Stomach (tissue), 8 donors: ENCODE measurements at regions not wholly inside any gene's neighbourhood (a gene's known extent, or its start where the extent isn't known, plus 50 kb on each side); places are given as distances from the start of the nearest gene placed in this dataset.

Experiments
- DNase-seq, 2 donors: peaks; one replicate each; pipeline versions ENCODE4 v3.0.0 to v3.0.0-alpha.2; 2013 to 2019
- H3K27ac ChIP-seq, 5 donors: fragments of 200-600 bp in 4 of 5; sonication (generic) in 4 of 5; one replicate each; pipeline ENCODE4 v1.5.1; 2013 to 2019; ENCODE audit warnings: mild to moderate bottlenecking in 1 of 5, moderate library complexity in 1 of 5
- H3K27me3 ChIP-seq, 3 donors: fragments of 200-600 bp; sonication (generic); one replicate each; pipeline ENCODE4 v1.5.1; 2017 to 2019; ENCODE audit warnings: mixed run types in 1 of 3
- H3K36me3 ChIP-seq, 4 donors: fragments of 200-600 bp; sonication (generic); 1 replicate in 3 of 4; 2 replicates in 1 of 4; pipeline ENCODE4 v1.5.1; 2016 to 2019
- H3K4me1 ChIP-seq, 4 donors: fragments of 200-600 bp; sonication (generic); one replicate each; pipeline ENCODE4 v1.5.1; 2016 to 2019
- H3K4me3 ChIP-seq, 4 donors: fragments of 200-600 bp; sonication (generic) in 3 of 4; one replicate each; pipeline ENCODE4 v1.5.1; 2016 to 2019; ENCODE audit warnings: mild to moderate bottlenecking in 1 of 4
- H3K9me3 ChIP-seq, 4 donors: fragments of 200-600 bp; sonication (generic); one replicate each; pipeline ENCODE4 v1.5.1; 2016 to 2019
- EP300 ChIP-seq: sonication (generic); formaldehyde crosslinking; IDR thresholded peaks from one replicate; pipeline ENCODE4 v1.6.1; 2017; ENCODE audit warnings: antibody characterized with exemption
- POLR2A ChIP-seq, 4 donors: fragments of 450-650 bp; IDR thresholded peaks; one replicate each; pipeline ENCODE4 v1.6.1; 2016; ENCODE audit warnings: antibody characterized with exemption in 4 of 4, control low read depth in 2 of 4, mild to moderate bottlenecking in 1 of 4, moderate library complexity in 1 of 4
- POLR2AphosphoS5 ChIP-seq, 3 donors: sonication (generic); formaldehyde crosslinking; IDR thresholded peaks; one replicate each; pipeline ENCODE4 v1.6.1; 2016; ENCODE audit warnings: antibody characterized with exemption in 3 of 3
- WGBS, 5 donors: extraction: QIAGEN DNeasy Blood & Tissue Kit in 3 of 5; methylation state at CpG; one replicate each; pipeline versions ENCODE4 v1.1.5 to v1.1.7; 2013 to 2018; 5-methylcytosine and 5-hydroxymethylcytosine counted together
- intact Hi-C: fragments of 100-400 bp; cut with DNase I; formaldehyde crosslinking; loops from one replicate; pipeline ENCODE4 v1.15.1; 2023; ENCODE audit warnings: low total_unique reads
- TF ChIP-seq, protein P1 (sequence below), 7 experiments: fragments of 450-650 bp in 4 of 7; fragments of 200-600 bp in 3 of 7; sonication (generic) in 3 of 7; IDR thresholded peaks; one replicate each; pipeline ENCODE4 v1.5.1; 2016 to 2019; ENCODE audit warnings: antibody characterized with exemption in 7 of 7, control low read depth in 2 of 7, mild to moderate bottlenecking in 1 of 7
- donor health status: healthy with polysubstance abuse.
- donor health status: Bipolar disorder and iron deficiency.
- donor health status: healthy.

- no peaks in the 10 kb centered on the region for H3K36me3 ChIP-seq
- intact Hi-C loops, result no loop called here
- H3K4me3 ChIP-seq, result no peak overlapping the region
- H3K4me1 ChIP-seq, result no peaks in the 10 kb centered on the region
- WGBS, 5 donors, result 79 to 82% (median 81%) methylated on average over 1 of the region's 1 CpG
- H3K27ac ChIP-seq, result no peak overlapping the region
- no peak for TF ChIP-seq POLR2A (IDR thresholded peaks at IDR 0.05)
- no peak for TF ChIP-seq POLR2AphosphoS5 (IDR thresholded peaks at IDR 0.05)
- TF ChIP-seq, protein P1, sequence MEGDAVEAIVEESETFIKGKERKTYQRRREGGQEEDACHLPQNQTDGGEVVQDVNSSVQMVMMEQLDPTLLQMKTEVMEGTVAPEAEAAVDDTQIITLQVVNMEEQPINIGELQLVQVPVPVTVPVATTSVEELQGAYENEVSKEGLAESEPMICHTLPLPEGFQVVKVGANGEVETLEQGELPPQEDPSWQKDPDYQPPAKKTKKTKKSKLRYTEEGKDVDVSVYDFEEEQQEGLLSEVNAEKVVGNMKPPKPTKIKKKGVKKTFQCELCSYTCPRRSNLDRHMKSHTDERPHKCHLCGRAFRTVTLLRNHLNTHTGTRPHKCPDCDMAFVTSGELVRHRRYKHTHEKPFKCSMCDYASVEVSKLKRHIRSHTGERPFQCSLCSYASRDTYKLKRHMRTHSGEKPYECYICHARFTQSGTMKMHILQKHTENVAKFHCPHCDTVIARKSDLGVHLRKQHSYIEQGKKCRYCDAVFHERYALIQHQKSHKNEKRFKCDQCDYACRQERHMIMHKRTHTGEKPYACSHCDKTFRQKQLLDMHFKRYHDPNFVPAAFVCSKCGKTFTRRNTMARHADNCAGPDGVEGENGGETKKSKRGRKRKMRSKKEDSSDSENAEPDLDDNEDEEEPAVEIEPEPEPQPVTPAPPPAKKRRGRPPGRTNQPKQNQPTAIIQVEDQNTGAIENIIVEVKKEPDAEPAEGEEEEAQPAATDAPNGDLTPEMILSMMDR (IDR thresholded peaks at IDR 0.05), result no peak
- TF ChIP-seq EP300, result no peak
- H3K9me3 ChIP-seq, result peaks cover 0 to 6% (median 0%) of the 10 kb centered on the region in 4 donors
- DNase-seq, result no peak
- peaks cover 0 to 5% (median 0%) of the 10 kb centered on the region in 3 donors for H3K27me3 ChIP-seq
These were observed 145.3 kb downstream of the SETD4 start for GRCh38 chr21:35915030-35915429.

GRCh38 chr21:35911412-35912191, 148.7 kb downstream of the SETD4 start:
- intact Hi-C loops, result no loop called here
- TF ChIP-seq POLR2AphosphoS5 (IDR thresholded peaks at IDR 0.05), result no peak
- no peak for TF ChIP-seq EP300
- TF ChIP-seq POLR2A (IDR thresholded peaks at IDR 0.05), result no peak
- TF ChIP-seq, protein P1 (IDR thresholded peaks at IDR 0.05), result no peak
- WGBS, 5 donors, result 70 to 87% (median 78%) methylated on average over 4 of the region's 4 CpGs
- Histone ChIP-seq H3K4me3 (no peak overlapping the region), H3K36me3 (no peaks in the 10 kb centered on the region), H3K27me3 (peaks cover 0 to 5% (median 0%) of the 10 kb centered on the region in 3 donors), H3K27ac (no peak overlapping the region), H3K9me3 (no peaks in the 10 kb centered on the region), H3K4me1 (no peaks in the 10 kb centered on the region)
- peak in 1 of 2 donors; percentile 29 for DNase-seq

- H3K27me3 ChIP-seq, result peaks cover 0 to 5% (median 0%) of the 10 kb centered on the region in 3 donors
- 64 to 81% (median 76%) methylated on average over 1 of the region's 1 CpG for WGBS, 5 donors
- no peaks in the 10 kb centered on the region for H3K36me3 ChIP-seq
- H3K9me3 ChIP-seq, result no peaks in the 10 kb centered on the region
- TF ChIP-seq POLR2A (IDR thresholded peaks at IDR 0.05) (no peak), EP300 (no peak), POLR2AphosphoS5 (IDR thresholded peaks at IDR 0.05) (no peak)
- TF ChIP-seq, protein P1 (IDR thresholded peaks at IDR 0.05), result no peak
- H3K27ac ChIP-seq, result no peak overlapping the region
- DNase-seq, result no peak
- H3K4me1 ChIP-seq, result no peaks in the 10 kb centered on the region
- intact Hi-C loops, result no loop called here
- H3K4me3 ChIP-seq, result no peak overlapping the region
These were observed 150.7 kb downstream of the SETD4 start for GRCh38 chr21:35909456-35910223.

- Histone ChIP-seq H3K4me1 (no peaks in the 10 kb centered on the region), H3K27me3 (peaks cover 0 to 5% (median 0%) of the 10 kb centered on the region in 3 donors), H3K9me3 (no peaks in the 10 kb centered on the region), H3K4me3 (no peak overlapping the region), H3K36me3 (no peaks in the 10 kb centered on the region), H3K27ac (no peak overlapping the region)
- WGBS, 5 donors, result 87 to 94% (median 91%) methylated on average over 5 of the region's 5 CpGs
- TF ChIP-seq POLR2A (IDR thresholded peaks at IDR 0.05), result no peak
- TF ChIP-seq, protein P1 (IDR thresholded peaks at IDR 0.05), result no peak
- no peak for DNase-seq
- intact Hi-C loops, result no loop called here
These were observed 151.8 kb downstream of the SETD4 start for GRCh38 chr21:35908311-35909078.
